Small intestine (tissue), 7 donors: ENCODE measurements at regions not wholly inside any gene's neighbourhood (a gene's known extent, or its start where the extent isn't known, plus 50 kb on each side); places are given as distances from the start of the nearest gene placed in this dataset.
A peak's percentile ranks its signal among the peaks of the same experiment; 100 is the strongest.
"Not testable (repeated sequence)": the region's sequence is repeated elsewhere in the genome, so short reads cannot be mapped to it uniquely, and the experiment has no call there.

Source experiments
- DNase-seq, 2 donors: peaks; one replicate each; pipeline versions ENCODE4 v3.0.0 to v3.0.0-alpha.2; 2013
- FAIRE-seq: peaks from 2 replicates; lab custom pipeline; 2012; peaks lifted over from hg19 to GRCh38; lab: Jason Lieb, UNC
- H3K27ac ChIP-seq, 3 donors: one replicate each; pipeline ENCODE4 v1.5.1; 2013; ENCODE audit warnings: low read length in 2 of 3, mild to moderate bottlenecking in 2 of 3, control low read depth in 1 of 3, inconsistent platforms in 1 of 3, low read depth in 1 of 3, moderate library complexity in 1 of 3
- H3K27me3 ChIP-seq, 3 donors: one replicate each; pipeline ENCODE4 v1.6.1; 2013; ENCODE audit warnings: low read length in 3 of 3, inconsistent platforms in 1 of 3; ENCODE audit not compliant: control insufficient read depth in 3 of 3, insufficient read depth in 3 of 3
- H3K36me3 ChIP-seq, 3 donors: one replicate each; pipeline ENCODE4 v1.6.1; 2013; ENCODE audit warnings: low read length in 3 of 3, inconsistent platforms in 1 of 3, low read depth in 1 of 3, mild to moderate bottlenecking in 1 of 3, moderate library complexity in 1 of 3; ENCODE audit not compliant: control insufficient read depth in 3 of 3, insufficient read depth in 2 of 3
- H3K4me1 ChIP-seq, 3 donors: one replicate each; pipeline ENCODE4 v1.6.1; 2013; ENCODE audit warnings: low read length in 2 of 3, inconsistent platforms in 1 of 3, low read depth in 1 of 3, mild to moderate bottlenecking in 1 of 3, moderate library complexity in 1 of 3; ENCODE audit not compliant: control insufficient read depth in 3 of 3, insufficient read depth in 2 of 3
- H3K4me3 ChIP-seq, 3 donors: one replicate each; pipeline ENCODE4 v1.5.1; 2013; ENCODE audit warnings: low read length in 3 of 3, control low read depth in 1 of 3, inconsistent platforms in 1 of 3, low read depth in 1 of 3, mild to moderate bottlenecking in 1 of 3, moderate library complexity in 1 of 3
- H3K9me3 ChIP-seq, 2 donors: one replicate each; pipeline ENCODE4 v1.6.1; 2013; ENCODE audit warnings: low read depth in 1 of 2, low read length in 1 of 2; ENCODE audit not compliant: control insufficient read depth in 2 of 2, insufficient read depth in 1 of 2
- WGBS, 3 donors: extraction: QIAGEN DNeasy Blood & Tissue Kit; methylation state at CpG; one replicate each; pipeline ENCODE4 v1.1.7; 2013; 5-methylcytosine and 5-hydroxymethylcytosine counted together
- donor health status: healthy with polysubstance abuse.
- donor health status: control.
- donor health status: control.
- donor health status: Bipolar disorder and iron deficiency.
- donor health status: healthy.

DNA sequence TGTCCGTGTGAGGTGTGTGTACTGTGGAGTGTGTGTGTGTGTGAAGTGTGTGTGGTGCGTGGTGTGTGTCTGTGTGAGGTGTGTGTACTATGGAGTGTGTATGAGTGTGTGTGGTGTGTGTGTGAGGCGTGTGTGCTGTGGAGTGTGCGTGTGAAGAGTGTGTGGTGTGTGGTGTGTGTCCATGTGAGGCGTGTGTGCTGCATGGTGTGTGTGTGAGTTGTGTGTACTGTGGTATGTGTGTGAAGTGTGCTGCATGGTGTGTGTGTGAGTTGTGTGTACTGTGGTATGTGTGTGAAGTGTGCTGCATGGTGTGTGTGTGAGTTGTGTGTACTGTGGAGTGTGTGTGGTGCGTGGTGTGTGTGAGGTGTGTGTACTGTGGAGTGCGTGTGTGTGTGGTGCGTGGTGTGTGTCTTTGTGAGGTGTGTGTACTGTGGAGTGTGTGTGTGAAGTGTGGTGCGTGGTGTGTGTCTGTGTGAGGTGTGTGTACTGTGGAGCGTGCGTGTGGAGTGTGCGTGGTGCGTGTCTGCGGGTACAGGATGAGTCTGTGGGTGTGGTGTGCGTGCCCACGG, 82.4 kb upstream of the PRR5 start:
- WGBS, 3 donors, result 56 to 60% (median 59%) methylated on average over 16 of the region's 16 CpGs
- not testable (repeated sequence) for H3K36me3 ChIP-seq, H3K9me3 ChIP-seq, H3K27me3 ChIP-seq, H3K4me3 ChIP-seq, H3K4me1 ChIP-seq, DNase-seq, FAIRE-seq
- peak overlapping the region in 2 of 3 donors; percentile 8 to 56 for H3K27ac ChIP-seq

DNA sequence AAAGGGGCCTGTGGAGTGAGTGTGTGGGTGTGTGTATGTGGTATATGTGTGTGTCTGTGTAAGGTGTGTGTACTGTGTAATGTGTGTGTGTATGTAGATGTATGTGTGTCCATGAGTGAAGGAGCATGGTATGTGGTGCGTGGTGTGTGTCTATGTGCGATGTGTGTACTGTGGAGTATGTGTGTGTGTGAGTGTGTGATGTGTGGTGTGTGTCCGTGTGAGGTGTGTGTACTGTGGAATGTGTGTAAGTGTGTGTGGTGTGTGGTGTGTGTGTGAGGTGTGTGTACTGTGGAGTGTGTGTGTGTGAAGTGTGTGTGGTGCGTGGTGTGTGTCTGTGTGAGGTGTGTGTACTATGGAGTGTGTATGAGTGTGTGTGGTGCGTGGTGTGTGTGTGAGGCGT, 83.1 kb upstream of the PRR5 start:
- 94 to 95% (median 95%) methylated on average over 6 of the region's 6 CpGs for WGBS, 3 donors
- H3K4me1 ChIP-seq, H3K36me3 ChIP-seq, H3K27ac ChIP-seq, H3K4me3 ChIP-seq, FAIRE-seq, H3K27me3 ChIP-seq, DNase-seq: not testable (repeated sequence)
- H3K9me3 ChIP-seq, result peaks cover 0 to 13% of the 10 kb centered on the region in 2 donors

DNA sequence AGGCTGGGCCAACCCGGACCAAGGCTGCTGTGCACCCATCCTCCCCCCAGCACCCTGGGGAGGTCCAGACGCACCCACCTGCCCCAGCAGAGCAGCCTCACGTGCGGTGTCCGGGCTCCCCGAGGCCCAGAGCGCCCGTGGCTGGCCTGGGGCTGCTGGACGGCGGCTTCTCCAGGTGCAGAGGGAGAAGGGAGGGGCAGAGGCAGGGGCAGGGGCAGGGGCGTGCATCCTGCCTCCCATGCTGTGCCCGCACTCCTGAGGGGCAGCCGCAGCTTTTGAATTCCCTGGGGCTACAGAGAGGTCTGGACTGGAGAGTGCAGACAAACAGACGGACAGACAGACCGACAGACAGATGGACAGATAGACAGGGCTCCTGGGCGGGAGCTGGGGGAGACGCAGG, 83.6 kb upstream of the PRR5 start:
- FAIRE-seq (no peak), DNase-seq (no peak)
- peaks cover 0 to 13% of the 10 kb centered on the region in 2 donors for H3K9me3 ChIP-seq
- peaks cover 0 to 9% (median 0%) of the 10 kb centered on the region in 3 donors for H3K27me3 ChIP-seq
- H3K4me3 ChIP-seq, result no peak overlapping the region
- H3K36me3 ChIP-seq, result no peaks in the 10 kb centered on the region
- no peaks in the 10 kb centered on the region for H3K4me1 ChIP-seq
- WGBS, 3 donors, result 56 to 72% (median 63%) methylated on average over 15 to 17 of the region's 17 CpGs
- H3K27ac ChIP-seq, result no peak overlapping the region

DNA sequence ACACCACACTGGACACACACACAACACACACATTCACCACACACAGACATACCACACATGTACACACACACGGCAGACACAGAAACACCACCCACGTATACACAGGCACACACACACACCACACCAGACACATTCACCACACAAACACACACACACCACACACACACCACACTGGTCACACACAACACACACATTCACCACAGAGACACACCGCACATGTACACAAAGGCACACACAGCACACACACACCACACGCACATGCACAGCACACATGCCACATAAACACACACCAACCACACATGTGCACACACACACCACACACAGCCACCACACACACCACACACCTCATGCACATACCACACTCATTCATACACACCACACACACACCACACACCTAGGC, 84.2 kb upstream of the PRR5 start:
- 85 to 97% (median 96%) methylated on average over 4 of the region's 4 CpGs for WGBS, 3 donors
- Histone ChIP-seq H3K4me1 (no peaks in the 10 kb centered on the region), H3K27me3 (peaks cover 0 to 9% (median 0%) of the 10 kb centered on the region in 3 donors), H3K9me3 (peaks cover 0 to 13% of the 10 kb centered on the region in 2 donors), H3K27ac (no peak overlapping the region), H3K36me3 (no peaks in the 10 kb centered on the region), H3K4me3 (no peak overlapping the region)
- DNase-seq (no peak), FAIRE-seq (no peak)

DNA sequence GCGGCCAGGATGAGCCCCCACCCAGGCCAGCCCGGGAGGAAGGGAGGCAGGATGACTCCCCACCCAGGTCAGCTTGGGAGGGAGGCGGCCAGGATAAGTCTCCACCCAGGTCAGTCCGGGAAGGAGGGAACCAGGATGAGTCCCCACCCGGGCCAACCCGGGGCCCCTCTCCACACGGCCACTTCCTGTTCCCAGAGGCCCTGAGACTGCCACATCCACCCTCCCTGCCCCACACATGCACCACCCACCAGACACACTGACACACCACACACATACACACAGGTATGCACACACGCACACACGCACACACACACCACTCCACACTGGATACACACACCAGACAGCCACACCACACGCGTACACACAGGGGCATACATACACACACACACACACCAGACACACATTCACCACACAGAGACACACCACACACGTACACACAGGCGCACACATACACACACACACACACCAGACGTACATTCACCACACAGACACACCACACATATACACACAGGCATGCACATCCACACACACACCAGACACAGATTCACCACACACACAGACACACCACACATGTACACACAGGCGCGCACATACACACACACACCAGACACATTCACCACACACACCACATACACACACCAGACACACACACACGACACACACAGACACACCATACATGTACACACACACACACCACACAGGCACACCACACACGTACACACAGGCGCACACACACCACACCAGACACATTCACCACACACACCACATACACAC, 84.9 kb upstream of the PRR5 start:
- FAIRE-seq (no peak), DNase-seq (no peak)
- H3K27me3 ChIP-seq, result peaks cover 0 to 9% (median 0%) of the 10 kb centered on the region in 3 donors
- WGBS, 3 donors, result 60 to 64% (median 63%) methylated on average over 19 of the region's 19 CpGs
- H3K36me3 ChIP-seq, result no peaks in the 10 kb centered on the region
- H3K4me1 ChIP-seq, result no peaks in the 10 kb centered on the region
- H3K4me3 ChIP-seq, result no peak overlapping the region
- H3K9me3 ChIP-seq, result peaks cover 0 to 13% of the 10 kb centered on the region in 2 donors
- H3K27ac ChIP-seq, result peak overlapping the region in 1 of 3 donors; percentile 1

DNA sequence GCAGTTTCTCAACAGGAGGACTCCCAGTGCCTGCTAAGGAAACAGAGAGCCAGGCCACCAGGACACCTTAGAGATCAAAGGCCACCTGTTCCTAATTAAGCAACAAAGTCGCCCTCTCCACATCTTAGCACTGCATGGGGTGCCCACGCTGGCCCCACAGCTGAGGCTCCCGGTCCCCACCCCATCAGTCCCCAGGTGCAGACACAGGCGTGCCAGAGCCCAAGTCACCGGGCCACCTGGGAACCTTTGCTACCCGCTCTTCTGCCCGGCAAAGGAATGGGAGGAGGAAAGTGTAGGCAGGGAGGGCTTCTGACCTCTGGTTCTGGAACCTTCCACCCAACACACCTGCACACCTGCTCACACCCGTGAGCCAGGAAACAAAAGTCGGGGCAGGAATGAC, 85.5 kb upstream of the PRR5 start:
- H3K4me3 ChIP-seq, result no peak overlapping the region
- no peaks in the 10 kb centered on the region for H3K4me1 ChIP-seq
- 14 to 55% (median 40%) methylated on average over 9 of the region's 9 CpGs for WGBS, 3 donors
- no peak overlapping the region for H3K27ac ChIP-seq
- FAIRE-seq, result no peak
- no peak for DNase-seq
- peaks cover 0 to 9% (median 0%) of the 10 kb centered on the region in 3 donors for H3K27me3 ChIP-seq
- H3K36me3 ChIP-seq, result no peaks in the 10 kb centered on the region
- H3K9me3 ChIP-seq, result peaks cover 0 to 16% of the 10 kb centered on the region in 2 donors

DNA sequence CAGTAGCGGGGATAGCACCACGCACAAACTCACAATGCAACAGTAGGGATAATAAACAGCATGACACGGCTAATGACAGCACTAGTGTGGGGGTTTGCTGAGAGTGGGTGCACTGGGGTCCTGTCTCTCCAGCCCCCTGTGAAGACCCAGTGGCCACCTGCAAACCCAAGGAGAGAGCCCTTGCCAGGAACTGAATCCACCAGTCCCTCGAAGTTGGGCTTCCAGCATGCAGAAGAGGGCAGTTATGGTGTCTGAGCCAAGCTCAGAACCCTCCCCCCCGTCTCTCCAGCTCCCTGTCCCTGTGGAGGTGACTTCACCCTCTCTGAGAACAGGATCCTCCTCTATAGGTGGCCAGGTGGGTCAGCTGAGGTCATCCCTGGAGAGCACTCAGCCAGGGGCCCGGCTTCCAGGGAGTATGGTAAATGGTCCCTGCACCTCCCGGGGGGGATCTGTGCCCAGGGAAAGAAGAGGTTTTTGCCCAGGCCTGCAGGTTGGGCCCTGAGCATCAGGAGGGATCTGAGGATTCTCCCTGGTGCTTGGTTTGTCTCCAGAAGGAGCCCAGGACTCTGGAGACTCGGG, 86.3 kb upstream of the PRR5 start:
- H3K4me3 ChIP-seq, result no peak overlapping the region
- H3K4me1 ChIP-seq, result no peaks in the 10 kb centered on the region
- H3K9me3 ChIP-seq, result peaks cover 0 to 20% of the 10 kb centered on the region in 2 donors
- H3K36me3 ChIP-seq, result no peaks in the 10 kb centered on the region
- peaks cover 0 to 6% (median 0%) of the 10 kb centered on the region in 3 donors for H3K27me3 ChIP-seq
- DNase-seq, result no peak
- no peak for FAIRE-seq
- no peak overlapping the region for H3K27ac ChIP-seq
- WGBS, 3 donors, result 69 to 78% (median 77%) methylated on average over 8 of the region's 8 CpGs

DNA sequence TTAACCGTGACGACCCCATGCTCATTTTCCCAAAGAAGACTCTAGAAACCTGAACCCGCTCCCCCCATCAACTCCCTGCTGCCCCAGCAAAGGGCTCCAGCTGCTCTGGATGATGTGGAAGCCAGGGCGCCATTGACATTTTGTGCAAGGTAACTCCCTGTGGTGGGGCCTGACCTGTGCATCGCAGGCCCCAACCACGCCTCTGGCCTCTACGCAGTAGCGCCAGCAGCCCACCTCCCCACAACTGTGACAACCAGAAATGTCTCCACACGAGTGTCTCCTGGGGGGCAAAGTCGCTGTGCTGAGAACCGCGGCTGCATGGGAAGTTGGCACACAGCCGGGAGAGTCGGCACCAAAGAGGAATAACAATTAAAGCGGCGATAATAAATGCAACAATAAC, 86.9 kb upstream of the PRR5 start:
- no peaks in the 10 kb centered on the region for H3K36me3 ChIP-seq
- DNase-seq, result no peak
- no peaks in the 10 kb centered on the region for H3K4me1 ChIP-seq
- no peak for FAIRE-seq
- H3K4me3 ChIP-seq, result no peak overlapping the region
- H3K9me3 ChIP-seq, result peaks cover 0 to 20% of the 10 kb centered on the region in 2 donors
- no peak overlapping the region for H3K27ac ChIP-seq
- WGBS, 3 donors, result 93 to 97% (median 94%) methylated on average over 16 of the region's 16 CpGs
- H3K27me3 ChIP-seq, result peaks cover 0 to 1% (median 0%) of the 10 kb centered on the region in 3 donors
